ENCODE measurements at regions not wholly inside any gene's neighbourhood (a gene's known extent, or its start where the extent isn't known, plus 50 kb on each side); places are given as distances from the start of the nearest gene placed in this dataset.
A peak's percentile ranks its signal among the peaks of the same experiment; 100 is the strongest.

- no peak for DNase-seq
Observed at GRCh38 chr1:192951691-192952460, 107.3 kb downstream of the UCHL5 start.

GRCh38 chr1:192952646-192953045 is 106.5 kb downstream of the UCHL5 start:
- DNase-seq = no peak

DNA sequence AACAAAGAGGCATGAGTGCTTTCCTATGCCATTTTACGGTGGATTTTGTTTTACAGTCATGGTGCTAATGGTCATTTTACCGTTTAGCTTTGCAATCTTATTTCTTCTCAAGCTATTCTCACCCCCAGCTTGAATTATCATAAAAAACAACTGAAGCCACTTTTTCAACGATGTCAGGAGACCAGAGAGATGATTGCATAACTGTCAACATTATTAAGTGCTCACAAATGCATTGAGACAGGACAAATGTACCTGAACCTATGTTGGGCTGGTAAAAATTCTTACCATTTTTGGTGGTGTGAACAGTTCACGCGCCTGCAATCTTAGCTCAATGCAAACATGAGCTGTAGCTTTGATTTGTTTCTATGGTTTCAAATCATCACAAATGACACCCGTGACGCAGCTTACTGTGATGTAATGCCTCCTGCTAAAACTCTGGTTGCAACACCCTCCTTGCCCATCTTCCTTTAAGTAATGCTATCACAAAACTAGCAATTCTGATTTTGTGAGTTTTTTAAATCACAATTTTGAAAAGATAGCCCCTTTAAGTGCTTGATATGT is 104.4 kb downstream of the UCHL5 start:
- peak; percentile 22 for DNase-seq

DNA sequence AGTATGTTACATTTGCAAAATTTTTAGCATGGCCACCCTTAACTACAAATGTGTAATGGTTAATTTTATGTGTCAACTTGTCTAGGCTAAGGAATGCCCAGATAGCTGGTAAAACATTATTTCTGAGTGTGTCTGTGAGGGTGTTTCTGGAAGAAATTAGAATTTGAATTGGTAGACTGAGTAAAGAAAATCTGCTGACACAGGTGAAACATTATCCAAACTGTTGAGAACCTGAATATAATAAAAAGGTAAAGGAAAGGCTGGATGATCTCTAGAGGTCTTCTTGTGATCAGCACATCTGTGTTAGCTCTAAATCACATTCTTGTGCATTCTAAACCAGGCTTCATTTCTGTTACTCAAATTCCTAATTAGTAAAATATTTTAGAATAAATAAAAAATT is 100.8 kb downstream of the UCHL5 start:
- no peak for DNase-seq

- DNase-seq = no peak
Observed at GRCh38 chr1:192958871-192959270, 100.3 kb downstream of the UCHL5 start.

- no peak for DNase-seq
Observed at GRCh38 chr1:192959657-192960186, 99.4 kb downstream of the UCHL5 start.
